ENCODE measurements at regions not wholly inside any gene's neighbourhood (a gene's known extent, or its start where the extent isn't known, plus 50 kb on each side); places are given as distances from the start of the nearest gene placed in this dataset.
"Not testable (repeated sequence)": the region's sequence is repeated elsewhere in the genome, so short reads cannot be mapped to it uniquely, and the experiment has no call there.

- Histone ChIP-seq H3K9me3 (ENCODE audit: control insufficient read depth in 5 of 5, low read length in 5 of 5) (no peaks in the 10 kb centered on the region), H3K36me3 (ENCODE audit: control insufficient read depth in 5 of 5, insufficient read depth in 5 of 5, low read length in 5 of 5) (no peaks in the 10 kb centered on the region), H3K4me1 (ENCODE audit: control insufficient read depth in 5 of 5, insufficient read depth in 5 of 5, low read length in 5 of 5) (no peaks in the 10 kb centered on the region), H3K27ac (ENCODE audit: low read depth, low read length) (no peak overlapping the region), H3K9ac (ENCODE audit: low read length in 5 of 5) (no peak overlapping the region), H3K4me3 (ENCODE audit: low read depth in 1 of 5, low read length in 5 of 5) (no peak overlapping the region), H3K27me3 (ENCODE audit: control insufficient read depth in 5 of 5, insufficient read depth in 4 of 5, low read length in 5 of 5) (no peaks in the 10 kb centered on the region)
These were observed 250.8 kb upstream of the ZEB2 start for GRCh38 chr2:144770616-144771230.

DNA sequence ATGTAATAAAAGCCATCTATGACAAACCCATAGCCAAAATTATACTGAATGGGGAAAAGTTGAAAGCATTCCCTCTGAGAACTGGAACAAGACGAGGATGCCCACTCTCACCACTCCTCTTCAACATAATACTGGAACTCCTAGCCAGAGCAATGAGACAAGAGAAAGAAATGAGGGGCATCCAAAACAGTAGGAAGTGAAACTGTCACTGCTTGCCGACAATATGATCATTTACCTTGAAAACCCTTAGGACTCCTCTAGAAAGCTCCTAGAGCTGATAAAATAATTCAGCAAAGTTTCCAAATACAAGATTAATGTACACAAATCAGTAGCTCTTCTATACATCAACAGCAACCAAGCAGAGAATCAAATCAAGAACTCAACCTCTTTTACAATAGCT, 241.0 kb upstream of the ZEB2 start:
- H3K9me3 ChIP-seq (ENCODE audit: control insufficient read depth in 5 of 5, low read length in 5 of 5); H3K36me3 ChIP-seq (ENCODE audit: control insufficient read depth in 5 of 5, insufficient read depth in 5 of 5, low read length in 5 of 5); H3K27me3 ChIP-seq (ENCODE audit: control insufficient read depth in 5 of 5, insufficient read depth in 4 of 5, low read length in 5 of 5); H3K4me3 ChIP-seq (ENCODE audit: low read depth in 1 of 5, low read length in 5 of 5); H3K4me1 ChIP-seq (ENCODE audit: control insufficient read depth in 5 of 5, insufficient read depth in 5 of 5, low read length in 5 of 5); H3K27ac ChIP-seq (ENCODE audit: low read depth, low read length); H3K9ac ChIP-seq (ENCODE audit: low read length in 5 of 5): not testable (repeated sequence)

DNA sequence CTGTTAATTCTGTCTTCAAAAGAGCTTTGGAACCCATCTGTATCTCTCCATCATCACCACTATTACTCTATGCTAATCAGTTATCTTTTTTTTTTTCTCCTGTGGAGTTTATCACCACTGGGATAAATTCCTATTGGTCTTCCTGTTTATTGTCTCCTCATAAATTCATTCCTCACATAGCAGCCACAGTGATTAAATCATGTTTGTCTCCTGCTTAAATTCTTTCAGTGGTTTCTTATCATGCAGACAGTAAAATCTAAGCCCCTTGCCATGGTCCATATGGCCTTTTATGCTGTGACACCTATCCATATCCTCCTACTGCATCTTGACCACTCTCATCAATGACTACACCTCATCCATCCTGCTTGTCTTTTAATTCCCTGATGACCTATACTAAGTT, 239.8 kb upstream of the ZEB2 start:
- Histone ChIP-seq H3K27ac (ENCODE audit: low read depth, low read length) (no peak overlapping the region), H3K36me3 (ENCODE audit: control insufficient read depth in 5 of 5, insufficient read depth in 5 of 5, low read length in 5 of 5) (no peaks in the 10 kb centered on the region), H3K27me3 (ENCODE audit: control insufficient read depth in 5 of 5, insufficient read depth in 4 of 5, low read length in 5 of 5) (no peaks in the 10 kb centered on the region), H3K4me1 (ENCODE audit: control insufficient read depth in 5 of 5, insufficient read depth in 5 of 5, low read length in 5 of 5) (no peaks in the 10 kb centered on the region), H3K9ac (ENCODE audit: low read length in 5 of 5) (no peak overlapping the region), H3K4me3 (ENCODE audit: low read depth in 1 of 5, low read length in 5 of 5) (no peak overlapping the region), H3K9me3 (ENCODE audit: control insufficient read depth in 5 of 5, low read length in 5 of 5) (no peaks in the 10 kb centered on the region)

- not testable (repeated sequence) for H3K27me3 ChIP-seq (ENCODE audit: control insufficient read depth in 5 of 5, insufficient read depth in 4 of 5, low read length in 5 of 5); H3K4me1 ChIP-seq (ENCODE audit: control insufficient read depth in 5 of 5, insufficient read depth in 5 of 5, low read length in 5 of 5); H3K4me3 ChIP-seq (ENCODE audit: low read depth in 1 of 5, low read length in 5 of 5); H3K36me3 ChIP-seq (ENCODE audit: control insufficient read depth in 5 of 5, insufficient read depth in 5 of 5, low read length in 5 of 5); H3K9ac ChIP-seq (ENCODE audit: low read length in 5 of 5); H3K9me3 ChIP-seq (ENCODE audit: control insufficient read depth in 5 of 5, low read length in 5 of 5); H3K27ac ChIP-seq (ENCODE audit: low read depth, low read length)
These were observed 238.3 kb upstream of the ZEB2 start for GRCh38 chr2:144758196-144758595.

DNA sequence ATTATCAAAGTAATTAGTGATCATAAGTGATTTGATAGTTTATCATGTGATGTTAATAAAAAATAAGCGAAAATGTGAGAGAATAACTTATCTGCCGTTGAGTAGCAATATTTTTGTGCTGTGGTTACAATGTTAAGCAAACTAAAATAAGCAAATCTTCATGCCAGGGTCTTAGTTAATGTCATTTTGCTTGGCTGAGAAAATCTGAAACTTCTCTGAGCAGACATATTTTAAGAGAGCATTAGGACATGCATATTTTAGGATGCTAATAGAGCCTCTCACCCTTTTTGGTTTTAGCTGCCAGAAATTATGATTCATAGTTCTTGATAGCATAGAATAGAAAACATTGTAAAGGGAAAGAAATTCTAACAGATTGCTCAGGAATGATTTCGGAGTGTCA, 233.5 kb upstream of the ZEB2 start:
- Histone ChIP-seq H3K4me3 (ENCODE audit: low read depth in 1 of 5, low read length in 5 of 5) (no peak overlapping the region), H3K4me1 (ENCODE audit: control insufficient read depth in 5 of 5, insufficient read depth in 5 of 5, low read length in 5 of 5) (no peaks in the 10 kb centered on the region), H3K36me3 (ENCODE audit: control insufficient read depth in 5 of 5, insufficient read depth in 5 of 5, low read length in 5 of 5) (no peaks in the 10 kb centered on the region), H3K27ac (ENCODE audit: low read depth, low read length) (no peak overlapping the region), H3K9me3 (ENCODE audit: control insufficient read depth in 5 of 5, low read length in 5 of 5) (peaks cover 2 to 9% (median 4%) of the 10 kb centered on the region in 5 donors), H3K9ac (ENCODE audit: low read length in 5 of 5) (no peak overlapping the region), H3K27me3 (ENCODE audit: control insufficient read depth in 5 of 5, insufficient read depth in 4 of 5, low read length in 5 of 5) (no peaks in the 10 kb centered on the region)

DNA sequence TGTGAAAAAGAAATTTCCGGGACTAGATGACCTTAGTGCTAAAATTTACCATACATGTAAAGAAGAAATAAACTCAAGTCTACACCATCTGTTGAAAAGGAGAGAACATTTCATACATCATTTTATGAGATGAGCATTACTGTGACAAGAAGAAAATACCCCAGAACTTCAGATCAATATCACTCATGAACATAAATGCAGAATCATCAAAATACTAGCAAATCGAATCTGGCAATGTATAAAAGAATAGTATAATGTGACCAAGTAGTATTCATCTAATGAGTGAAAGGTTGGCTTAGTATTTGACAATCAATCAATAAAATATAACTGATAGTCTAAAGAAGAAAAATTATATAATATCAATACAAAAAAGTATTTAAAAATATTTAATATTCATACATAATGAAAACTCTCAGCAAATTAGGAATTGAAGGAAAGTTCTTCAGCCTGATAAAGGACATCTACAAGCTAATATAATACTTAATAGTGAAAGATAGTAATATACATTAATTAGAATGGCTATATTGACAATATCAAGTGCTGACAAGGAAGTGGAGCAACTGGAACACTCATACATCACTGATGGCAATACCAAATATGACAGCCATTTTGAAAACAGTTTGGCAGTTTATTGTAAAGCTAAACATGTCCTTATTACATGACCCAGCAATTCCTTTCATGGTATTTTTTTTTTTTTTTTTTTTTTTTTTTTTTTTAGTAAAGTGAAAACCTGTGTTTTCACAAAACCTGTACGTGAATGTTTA, 231.4 kb upstream of the ZEB2 start:
- Histone ChIP-seq H3K27ac (ENCODE audit: low read depth, low read length) (no peak overlapping the region), H3K9ac (ENCODE audit: low read length in 5 of 5) (no peak overlapping the region), H3K27me3 (ENCODE audit: control insufficient read depth in 5 of 5, insufficient read depth in 4 of 5, low read length in 5 of 5) (no peaks in the 10 kb centered on the region), H3K36me3 (ENCODE audit: control insufficient read depth in 5 of 5, insufficient read depth in 5 of 5, low read length in 5 of 5) (no peaks in the 10 kb centered on the region), H3K9me3 (ENCODE audit: control insufficient read depth in 5 of 5, low read length in 5 of 5) (peaks cover 6 to 17% (median 12%) of the 10 kb centered on the region in 5 donors), H3K4me1 (ENCODE audit: control insufficient read depth in 5 of 5, insufficient read depth in 5 of 5, low read length in 5 of 5) (no peaks in the 10 kb centered on the region), H3K4me3 (ENCODE audit: low read depth in 1 of 5, low read length in 5 of 5) (no peak overlapping the region)

DNA sequence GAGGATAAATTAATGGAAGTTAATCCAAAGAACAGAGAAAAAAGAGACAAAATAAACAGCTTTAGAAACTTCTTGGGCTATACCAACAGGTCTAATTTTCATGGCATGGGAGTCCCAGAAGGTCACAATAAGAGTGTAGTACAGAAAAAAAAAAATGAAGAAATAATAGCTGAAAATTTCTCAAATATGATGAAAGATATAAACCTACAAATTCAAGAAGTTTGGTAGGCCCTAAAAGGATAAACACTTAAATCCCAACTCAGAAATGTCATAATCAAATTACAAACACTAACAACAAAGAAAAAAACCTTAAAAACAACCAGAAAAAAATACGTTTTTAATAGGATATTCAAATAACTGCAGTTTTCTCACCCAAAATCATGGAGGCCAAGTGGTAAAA, 229.3 kb upstream of the ZEB2 start:
- H3K9ac ChIP-seq (ENCODE audit: low read length in 5 of 5): no peak overlapping the region
- H3K4me3 ChIP-seq (ENCODE audit: low read depth in 1 of 5, low read length in 5 of 5): no peak overlapping the region
- no peak overlapping the region for H3K27ac ChIP-seq (ENCODE audit: low read depth, low read length)
- no peaks in the 10 kb centered on the region for H3K27me3 ChIP-seq (ENCODE audit: control insufficient read depth in 5 of 5, insufficient read depth in 4 of 5, low read length in 5 of 5)
- peaks cover 6 to 17% (median 12%) of the 10 kb centered on the region in 5 donors for H3K9me3 ChIP-seq (ENCODE audit: control insufficient read depth in 5 of 5, low read length in 5 of 5)
- no peaks in the 10 kb centered on the region for H3K4me1 ChIP-seq (ENCODE audit: control insufficient read depth in 5 of 5, insufficient read depth in 5 of 5, low read length in 5 of 5)
- no peaks in the 10 kb centered on the region for H3K36me3 ChIP-seq (ENCODE audit: control insufficient read depth in 5 of 5, insufficient read depth in 5 of 5, low read length in 5 of 5)

- Histone ChIP-seq H3K9ac (ENCODE audit: low read length in 5 of 5) (no peak overlapping the region), H3K36me3 (ENCODE audit: control insufficient read depth in 5 of 5, insufficient read depth in 5 of 5, low read length in 5 of 5) (no peaks in the 10 kb centered on the region), H3K27ac (ENCODE audit: low read depth, low read length) (no peak overlapping the region), H3K4me1 (ENCODE audit: control insufficient read depth in 5 of 5, insufficient read depth in 5 of 5, low read length in 5 of 5) (no peaks in the 10 kb centered on the region), H3K27me3 (ENCODE audit: control insufficient read depth in 5 of 5, insufficient read depth in 4 of 5, low read length in 5 of 5) (no peaks in the 10 kb centered on the region), H3K9me3 (ENCODE audit: control insufficient read depth in 5 of 5, low read length in 5 of 5) (peaks cover 6 to 17% (median 12%) of the 10 kb centered on the region in 5 donors), H3K4me3 (ENCODE audit: low read depth in 1 of 5, low read length in 5 of 5) (no peak overlapping the region)
These were observed 228.5 kb upstream of the ZEB2 start for GRCh38 chr2:144748443-144748842.

GRCh38 chr2:144747571-144747970, 227.7 kb upstream of the ZEB2 start:
- Histone ChIP-seq H3K9me3 (ENCODE audit: control insufficient read depth in 5 of 5, low read length in 5 of 5) (peaks cover 6 to 17% (median 12%) of the 10 kb centered on the region in 5 donors), H3K4me3 (ENCODE audit: low read depth in 1 of 5, low read length in 5 of 5) (no peak overlapping the region), H3K9ac (ENCODE audit: low read length in 5 of 5) (no peak overlapping the region), H3K27me3 (ENCODE audit: control insufficient read depth in 5 of 5, insufficient read depth in 4 of 5, low read length in 5 of 5) (no peaks in the 10 kb centered on the region), H3K4me1 (ENCODE audit: control insufficient read depth in 5 of 5, insufficient read depth in 5 of 5, low read length in 5 of 5) (no peaks in the 10 kb centered on the region), H3K27ac (ENCODE audit: low read depth, low read length) (no peak overlapping the region), H3K36me3 (ENCODE audit: control insufficient read depth in 5 of 5, insufficient read depth in 5 of 5, low read length in 5 of 5) (no peaks in the 10 kb centered on the region)

DNA sequence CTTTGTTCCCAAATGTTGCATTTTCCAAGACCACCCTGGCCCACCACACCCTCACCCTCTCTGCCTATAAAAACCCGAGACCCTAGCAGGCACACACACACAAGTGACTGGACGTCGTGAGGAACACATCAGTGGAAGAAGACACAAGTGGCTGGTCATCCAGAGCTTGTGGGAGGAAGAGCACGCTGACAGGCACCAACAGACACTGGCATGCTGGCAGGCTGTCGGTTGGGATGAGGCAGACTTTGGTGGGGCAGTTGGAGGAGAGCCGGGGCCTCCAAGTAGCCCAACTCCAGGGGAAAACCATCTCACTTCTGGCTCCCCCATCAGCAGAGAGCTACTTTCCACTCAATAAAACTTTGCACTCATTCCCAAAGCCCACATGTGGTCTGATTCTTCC, 225.5 kb upstream of the ZEB2 start:
- no peaks in the 10 kb centered on the region for H3K4me1 ChIP-seq (ENCODE audit: control insufficient read depth in 5 of 5, insufficient read depth in 5 of 5, low read length in 5 of 5)
- H3K4me3 ChIP-seq (ENCODE audit: low read depth in 1 of 5, low read length in 5 of 5): no peak overlapping the region
- peaks cover 6 to 17% (median 10%) of the 10 kb centered on the region in 5 donors for H3K9me3 ChIP-seq (ENCODE audit: control insufficient read depth in 5 of 5, low read length in 5 of 5)
- H3K36me3 ChIP-seq (ENCODE audit: control insufficient read depth in 5 of 5, insufficient read depth in 5 of 5, low read length in 5 of 5): no peaks in the 10 kb centered on the region
- H3K27ac ChIP-seq (ENCODE audit: low read depth, low read length): no peak overlapping the region
- H3K27me3 ChIP-seq (ENCODE audit: control insufficient read depth in 5 of 5, insufficient read depth in 4 of 5, low read length in 5 of 5): no peaks in the 10 kb centered on the region
- no peak overlapping the region for H3K9ac ChIP-seq (ENCODE audit: low read length in 5 of 5)
